BE2C (cell line): ENCODE measurements at regions not wholly inside any gene's neighbourhood (a gene's known extent, or its start where the extent isn't known, plus 50 kb on each side); places are given as distances from the start of the nearest gene placed in this dataset.

ENCODE experiments used
- DNase-seq: peaks from one replicate; pipeline ENCODE4 v3.0.0-alpha.2; 2020
- H3K27me3 ChIP-seq: fragments of 250-450 bp; sonication (Bioruptor Pico); 2 replicates; pipeline ENCODE4 v1.5.1; 2020; ENCODE audit warnings: mild to moderate bottlenecking
- H3K36me3 ChIP-seq: fragments of 250-450 bp; sonication (Bioruptor Pico); 2 replicates; pipeline ENCODE4 v1.5.1; 2020; ENCODE audit warnings: mild to moderate bottlenecking
- H3K4me1 ChIP-seq: fragments of 250-450 bp; sonication (Bioruptor Pico); 2 replicates; pipeline ENCODE4 v1.5.1; 2020
- H3K4me3 ChIP-seq: 2 replicates; pipeline ENCODE4 v1.5.1; 2011; ENCODE audit warnings: low read depth, low read length
- H3K9me3 ChIP-seq: fragments of 250-450 bp; sonication (Bioruptor Pico); 2 replicates; pipeline ENCODE4 v1.5.1; 2020
- CTCF ChIP-seq: IDR thresholded peaks from 2 replicates; pipeline ENCODE4 v1.5.1; 2012; ENCODE audit warnings: mild to moderate bottlenecking, low read depth, low read length

- no peaks in the 10 kb centered on the region for H3K4me1 ChIP-seq
- no peaks in the 10 kb centered on the region for H3K9me3 ChIP-seq
- no peaks in the 10 kb centered on the region for H3K27me3 ChIP-seq
- TF ChIP-seq CTCF = no peak
- DNase-seq = no peak
- H3K4me3 ChIP-seq = no peak overlapping the region
- H3K36me3 ChIP-seq = no peaks in the 10 kb centered on the region
Observed at GRCh38 chr16:52050418-52050817, 496.5 kb downstream of the TOX3 start.

GRCh38 chr16:52035436-52035835, 511.5 kb downstream of the TOX3 start:
- H3K9me3 ChIP-seq = no peaks in the 10 kb centered on the region
- no peaks in the 10 kb centered on the region for H3K27me3 ChIP-seq
- no peak for TF ChIP-seq CTCF
- no peaks in the 10 kb centered on the region for H3K4me1 ChIP-seq
- no peaks in the 10 kb centered on the region for H3K36me3 ChIP-seq
- no peak overlapping the region for H3K4me3 ChIP-seq
- no peak for DNase-seq

GRCh38 chr16:52034830-52035229, 512.1 kb downstream of the TOX3 start:
- no peak for TF ChIP-seq CTCF

GRCh38 chr16:52033992-52034391, 513.0 kb downstream of the TOX3 start:
- Histone ChIP-seq H3K4me3 (no peak overlapping the region), H3K4me1 (no peaks in the 10 kb centered on the region), H3K36me3 (no peaks in the 10 kb centered on the region), H3K9me3 (no peaks in the 10 kb centered on the region), H3K27me3 (no peaks in the 10 kb centered on the region)
- no peak for DNase-seq
- no peak for TF ChIP-seq CTCF

More at GRCh38 chr16:52034830-52035229, 512.1 kb downstream of the TOX3 start:
- DNase-seq = no peak
- Histone ChIP-seq H3K4me3 (no peak overlapping the region), H3K4me1 (no peaks in the 10 kb centered on the region), H3K36me3 (no peaks in the 10 kb centered on the region), H3K9me3 (no peaks in the 10 kb centered on the region), H3K27me3 (no peaks in the 10 kb centered on the region)

GRCh38 chr16:52022980-52023379, 524.0 kb downstream of the TOX3 start:
- no peak for TF ChIP-seq CTCF
- no peak overlapping the region for H3K4me3 ChIP-seq
- no peaks in the 10 kb centered on the region for H3K36me3 ChIP-seq
- no peaks in the 10 kb centered on the region for H3K4me1 ChIP-seq
- DNase-seq = no peak
- H3K27me3 ChIP-seq = no peaks in the 10 kb centered on the region; the same call in 1 of the 2 replicates
- H3K9me3 ChIP-seq = no peaks in the 10 kb centered on the region

- H3K27me3 ChIP-seq = no peaks in the 10 kb centered on the region; the same call in 1 of the 2 replicates
- no peak overlapping the region for H3K4me3 ChIP-seq
- TF ChIP-seq CTCF = no peak
- DNase-seq = no peak
- no peaks in the 10 kb centered on the region for H3K36me3 ChIP-seq
- no peaks in the 10 kb centered on the region for H3K4me1 ChIP-seq
- no peaks in the 10 kb centered on the region for H3K9me3 ChIP-seq
Observed at GRCh38 chr16:52022177-52022576, 524.8 kb downstream of the TOX3 start.
